ENCODE measurements at regions not wholly inside any gene's neighbourhood (a gene's known extent, or its start where the extent isn't known, plus 50 kb on each side); places are given as distances from the start of the nearest gene placed in this dataset.

DNA sequence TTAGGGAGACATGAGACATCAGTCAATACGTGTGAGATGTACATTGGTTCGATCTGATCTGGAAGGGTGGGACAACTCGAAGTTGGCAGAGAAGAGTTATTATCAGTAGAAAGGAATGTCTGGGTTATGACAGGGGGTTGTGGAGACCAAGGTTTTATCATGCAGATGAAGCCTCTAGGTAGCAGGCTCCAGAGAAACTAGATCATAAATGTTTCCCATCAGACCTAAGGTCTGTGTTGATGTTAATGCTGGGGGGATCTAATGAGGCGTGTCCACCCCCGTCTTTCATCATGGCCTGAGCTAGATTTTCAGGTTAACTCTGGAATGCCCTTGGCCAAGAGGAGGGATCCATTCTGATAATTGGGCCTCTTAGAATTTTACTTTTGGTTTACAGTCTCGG, 187.0 kb upstream of the KL start:
- TF ChIP-seq EZH2 (optimal IDR thresholded peaks at IDR 0.05; ENCODE audit: low read depth, low read length) (no peak), EZH2phosphoT487 (IDR thresholded peaks at IDR 0.05; ENCODE audit: low read length) (no peak)
- TF ChIP-seq, protein P1, sequence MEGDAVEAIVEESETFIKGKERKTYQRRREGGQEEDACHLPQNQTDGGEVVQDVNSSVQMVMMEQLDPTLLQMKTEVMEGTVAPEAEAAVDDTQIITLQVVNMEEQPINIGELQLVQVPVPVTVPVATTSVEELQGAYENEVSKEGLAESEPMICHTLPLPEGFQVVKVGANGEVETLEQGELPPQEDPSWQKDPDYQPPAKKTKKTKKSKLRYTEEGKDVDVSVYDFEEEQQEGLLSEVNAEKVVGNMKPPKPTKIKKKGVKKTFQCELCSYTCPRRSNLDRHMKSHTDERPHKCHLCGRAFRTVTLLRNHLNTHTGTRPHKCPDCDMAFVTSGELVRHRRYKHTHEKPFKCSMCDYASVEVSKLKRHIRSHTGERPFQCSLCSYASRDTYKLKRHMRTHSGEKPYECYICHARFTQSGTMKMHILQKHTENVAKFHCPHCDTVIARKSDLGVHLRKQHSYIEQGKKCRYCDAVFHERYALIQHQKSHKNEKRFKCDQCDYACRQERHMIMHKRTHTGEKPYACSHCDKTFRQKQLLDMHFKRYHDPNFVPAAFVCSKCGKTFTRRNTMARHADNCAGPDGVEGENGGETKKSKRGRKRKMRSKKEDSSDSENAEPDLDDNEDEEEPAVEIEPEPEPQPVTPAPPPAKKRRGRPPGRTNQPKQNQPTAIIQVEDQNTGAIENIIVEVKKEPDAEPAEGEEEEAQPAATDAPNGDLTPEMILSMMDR (IDR thresholded peaks at IDR 0.05; ENCODE audit: low read length): no peak

Measured in MM.1S (cell line).